Heart left ventricle (tissue), 13 donors: ENCODE measurements at regions not wholly inside any gene's neighbourhood (a gene's known extent, or its start where the extent isn't known, plus 50 kb on each side); places are given as distances from the start of the nearest gene placed in this dataset.

Experiments
- CTCF ChIP-seq, 12 donors: fragments of 200-600 bp; sonication (generic) in 4 of 12; IDR thresholded peaks; one replicate each; pipeline versions ENCODE4 v1.5.0 to v1.8.0; 2018 to 2022; ENCODE audit warnings: antibody characterized with exemption in 12 of 12, mild to moderate bottlenecking in 5 of 12
- POLR2A ChIP-seq, 2 donors: fragments of 450-650 bp; IDR thresholded peaks; one replicate each; pipeline ENCODE4 v1.6.1; 2017; ENCODE audit warnings: antibody characterized with exemption in 2 of 2, mild to moderate bottlenecking in 2 of 2, moderate library complexity in 2 of 2
- donor health status: ischemic (EF 13 %, LVEDD 7.1; RV severe dilation, severe dysfunction).
- donor health status: DM: no; HTN: yes; CAD: no.
- donor health status: DM: no; HTN: no; CAD: no.
- donor health status: ischemic (EF 25% LVEDD 6.9; RV normal size, moderate dysfunction).
- donor health status: ischemic (EF 25% LVEDD 5.7; RV mildly dilated, moderate dysfunction).
- donor health status: ischemic (EF 35%, LVEDD 5.7; RV mildly dilated, moderate dysfunction).
- donor health status: nonischemic (EF 11% LVEDD 7.7; RV severe dilation, severe dysfunction).
- donor health status: DM: yes; HTN: yes; CAD: no.
- donor health status: PGD.
- donor health status: ischemic (EF 29% LVEDD 5.4; RV normal size, mild dysfunction).
- donor health status: nonischemic (EF 23%, LVEDD 6.1; RV moderate dilation, normal function).

GRCh38 chr10:4077804-4078203 is 292.8 kb upstream of the KLF6 start:
- TF ChIP-seq CTCF (IDR thresholded peaks at IDR 0.05): no peak
- TF ChIP-seq POLR2A (IDR thresholded peaks at IDR 0.05): no peak
